HCT116 (cell line): ENCODE measurements at regions not wholly inside any gene's neighbourhood (a gene's known extent, or its start where the extent isn't known, plus 50 kb on each side); places are given as distances from the start of the nearest gene placed in this dataset.

Experiments used
- ATAC-seq: fragments of 200-7000 bp; cut with Tn5 transposase; 2 replicates; pipeline ENCODE4 v1.9.1; 2020; ENCODE audit warnings: mild to moderate bottlenecking, moderate library complexity
- BruUV-seq: library from RNA; stranded (reverse); fragments of 400-500 nt; replicated peaks from 2 replicates; lab custom pipeline; 2021; lab: Mats Ljungman, UMichigan
- CTCF ChIA-PET: fragments of 300-600 bp; sonication (Branson Sonifier 250); formaldehyde crosslinking; loops from one replicate; lab custom pipeline; 2021; ENCODE audit warnings: antibody characterized with exemption; lab: Charles Lee
- POLR2A ChIA-PET: fragments of 300-600, 350-600 bp; sonication (Branson Sonifier 250); formaldehyde crosslinking; loops from one replicate; lab custom pipeline; 2021; ENCODE audit warnings: antibody characterized with exemption; lab: Charles Lee
- RAD21 ChIA-PET, 2 experiments: fragments of 300-600 bp; sonication (Branson Sonifier 250); formaldehyde crosslinking; loops; one replicate each; lab custom pipeline; 2023; ENCODE audit warnings: low total read pairs in 2 of 2; ENCODE audit not compliant: uncharacterized antibody in 2 of 2, unreplicated experiment in 2 of 2, low non-redundant PET in 1 of 2; lab: Charles Lee
- DNase-seq: peaks from one replicate; pipeline ENCODE4 v3.0.0-alpha.2; 2010; ENCODE audit warnings: low read depth, low spot score
- H2AFZ ChIP-seq: fragments of 200-600 bp; shearing (Covaris generic), sonication (generic); 2 replicates; pipeline ENCODE4 v1.6.1; 2017; ENCODE audit warnings: low read depth, mixed run types, mixed read lengths, antibody characterized with exemption, low read length; ENCODE audit not compliant: poor library complexity, severe bottlenecking
- H3K27ac ChIP-seq: 2 replicates; pipeline ENCODE4 v1.5.1; 2012; ENCODE audit warnings: low read depth, low read length
- H3K27me3 ChIP-seq: fragments of 200-600 bp; sonication (generic); 2 replicates; pipeline ENCODE4 v1.6.1; 2016; ENCODE audit warnings: mixed run types, low read length, mixed read lengths; ENCODE audit not compliant: insufficient read depth
- H3K36me3 ChIP-seq, 2 experiments: fragments of 200-500 bp in 1 of 2; fragments of 200-600 bp in 1 of 2; sonication (Bioruptor generic) in 1 of 2; sonication (generic) in 1 of 2; 2 replicates each; pipeline versions ENCODE4 v1.5.1 to v1.6.1; 2014 to 2016; ENCODE audit warnings: low read length in 2 of 2, inconsistent platforms in 1 of 2, mixed read lengths in 1 of 2, mixed run types in 1 of 2; ENCODE audit not compliant: insufficient read depth in 2 of 2, control insufficient read depth in 1 of 2
- H3K4me1 ChIP-seq, 2 experiments: fragments of 200-600 bp in 1 of 2; sonication (generic) in 1 of 2; 2 replicates each; pipeline versions ENCODE4 v1.5.1 to v1.6.1; 2012 to 2017; ENCODE audit warnings: low read length in 2 of 2, inconsistent platforms in 1 of 2, mild to moderate bottlenecking in 1 of 2, mixed read lengths in 1 of 2, mixed run types in 1 of 2, moderate library complexity in 1 of 2; ENCODE audit not compliant: insufficient read depth in 2 of 2, control insufficient read depth in 1 of 2
- H3K4me2 ChIP-seq: fragments of 200-600 bp; sonication (generic); 2 replicates; pipeline ENCODE4 v1.6.1; 2017; ENCODE audit warnings: mixed run types, low read length, mixed read lengths
- H3K4me3 ChIP-seq, 2 experiments: fragments of 200-600 bp in 1 of 2; sonication (generic) in 1 of 2; replicated peaks in 1 of 2; 2 replicates each; pipeline ENCODE4 v1.5.1; 2011 to 2016; ENCODE audit warnings: low read length in 2 of 2, control low read depth in 1 of 2, low read depth in 1 of 2, mild to moderate bottlenecking in 1 of 2, mixed read lengths in 1 of 2, mixed run types in 1 of 2
- H3K79me2 ChIP-seq: fragments of 200-600 bp; sonication (generic); 2 replicates; pipeline ENCODE4 v1.6.1; 2017; ENCODE audit warnings: mild to moderate bottlenecking, mixed run types, low read length, moderate library complexity, mixed read lengths; ENCODE audit not compliant: insufficient read depth
- H3K9ac ChIP-seq: fragments of 200-600 bp; sonication (generic); 2 replicates; pipeline ENCODE4 v1.6.1; 2016; ENCODE audit warnings: low read length, mixed read lengths
- H3K9me2 ChIP-seq: fragments of 200-600 bp; sonication (generic), shearing (Covaris generic); 2 replicates; pipeline ENCODE4 v1.6.1; 2017; ENCODE audit warnings: mixed run types, mild to moderate bottlenecking, moderate library complexity; ENCODE audit not compliant: insufficient read depth
- H3K9me3 ChIP-seq, 2 experiments: fragments of 200-500 bp in 1 of 2; fragments of 200-600 bp in 1 of 2; sonication (Bioruptor generic) in 1 of 2; sonication (generic) in 1 of 2; 2 replicates each; pipeline ENCODE4 v1.6.1; 2014 to 2017; ENCODE audit warnings: low read length in 2 of 2, mixed read lengths in 2 of 2, inconsistent platforms in 1 of 2, low read depth in 1 of 2, mild to moderate bottlenecking in 1 of 2, mixed run types in 1 of 2, moderate library complexity in 1 of 2; ENCODE audit not compliant: control insufficient read depth in 1 of 2, insufficient read depth in 1 of 2
- H4K20me1 ChIP-seq: fragments of 200-600 bp; sonication (generic), shearing (Covaris generic); 2 replicates; pipeline ENCODE4 v1.6.1; 2017; ENCODE audit warnings: mixed run types, mild to moderate bottlenecking, moderate library complexity; ENCODE audit not compliant: insufficient read depth
- ATF3 ChIP-seq: IDR thresholded peaks from 2 replicates; pipeline ENCODE4 v1.6.1; 2012
- CBX3 ChIP-seq: IDR thresholded peaks from 2 replicates; pipeline ENCODE4 v1.6.1; 2012; ENCODE audit warnings: low read depth
- CTCF ChIP-seq, 3 experiments: fragments of 200-600 bp in 1 of 3; sonication (generic) in 1 of 3; IDR thresholded peaks in 2 of 3; conservative IDR thresholded peaks in 1 of 3; 2 replicates each; pipeline ENCODE4 v1.5.1; 2012 to 2017; ENCODE audit warnings: low read depth in 2 of 3, low read length in 2 of 3, antibody characterized with exemption in 1 of 3, borderline replicate concordance in 1 of 3, control low read depth in 1 of 3, mild to moderate bottlenecking in 1 of 3, mixed read lengths in 1 of 3, mixed run types in 1 of 3, moderate library complexity in 1 of 3; ENCODE audit not compliant: insufficient read depth in 1 of 3
- EZH2 ChIP-seq: fragments of 200-600 bp; sonication (generic); IDR thresholded peaks from 2 replicates; pipeline ENCODE4 v1.6.1; 2017; ENCODE audit warnings: antibody characterized with exemption, mixed run types
- EZH2phosphoT487 ChIP-seq: fragments of 200-600 bp; IDR thresholded peaks from 2 replicates; pipeline ENCODE4 v1.6.1; 2018; ENCODE audit warnings: antibody characterized with exemption, borderline replicate concordance
- JUND ChIP-seq: IDR thresholded peaks from 2 replicates; pipeline ENCODE4 v1.6.1; 2012
- REST ChIP-seq: IDR thresholded peaks from 2 replicates; pipeline ENCODE4 v1.6.1; 2012; ENCODE audit warnings: low read depth
- SIN3A ChIP-seq: IDR thresholded peaks from 2 replicates; pipeline ENCODE4 v1.6.1; 2012; ENCODE audit warnings: low read depth
- ZNF274 ChIP-seq: fragments of 200-500 bp; sonication (Bioruptor generic); IDR thresholded peaks from 2 replicates; pipeline ENCODE4 v1.6.1; 2014; ENCODE audit warnings: mild to moderate bottlenecking, low read depth, low read length, inconsistent platforms
- intact Hi-C: fragments of 100-400 bp; cut with micrococcal nuclease; formaldehyde crosslinking; loops from 2 replicates; pipeline ENCODE4 v1.10.0; 2022

GRCh38 chr10:4506095-4506494 is 319.9 kb upstream of the AKR1E2 start (continued):
- TF ChIP-seq EZH2phosphoT487 (no peak), EZH2 (no peak), ATF3 (no peak)

- H3K4me3 ChIP-seq: no peak overlapping the region
- no peaks in the 10 kb centered on the region for H4K20me1 ChIP-seq
- intact Hi-C loops: no loop called here
- DNase-seq: no peak
- CTCF ChIA-PET: no interaction called here
- BruUV-seq: no TSS peak
- ATAC-seq: no peak
- no peaks in the 10 kb centered on the region for H3K36me3 ChIP-seq
- no peak overlapping the region for H2AFZ ChIP-seq
- POLR2A ChIA-PET: no interaction called here
- no peaks in the 10 kb centered on the region for H3K9me3 ChIP-seq
- no peaks in the 10 kb centered on the region for H3K79me2 ChIP-seq
- RAD21 ChIA-PET: no interaction called here
- no peak overlapping the region for H3K9ac ChIP-seq
- no peak overlapping the region for H3K4me2 ChIP-seq
- no peaks in the 10 kb centered on the region for H3K9me2 ChIP-seq
- no peaks in the 10 kb centered on the region for H3K27me3 ChIP-seq
- no peaks in the 10 kb centered on the region for H3K4me1 ChIP-seq
- H3K27ac ChIP-seq: no peak overlapping the region
- TF ChIP-seq CTCF (IDR thresholded peaks at IDR 0.05 in 2 of 3, conservative IDR thresholded peaks at IDR 0.05 in 1 of 3; ENCODE audit: borderline replicate concordance in 1 of 3, insufficient read depth in 1 of 3, low read depth in 2 of 3, low read length in 2 of 3): no peak
- TF ChIP-seq CBX3: no peak
- no peak for TF ChIP-seq SIN3A
- TF ChIP-seq JUND: no peak
- TF ChIP-seq EZH2phosphoT487: no peak
- no peak for TF ChIP-seq ZNF274
- no peak for TF ChIP-seq EZH2
- TF ChIP-seq REST: no peak
Measured at GRCh38 chr10:4504550-4504949, 321.5 kb upstream of the AKR1E2 start.
